B cell (primary cell): ENCODE measurements at regions not wholly inside any gene's neighbourhood (a gene's known extent, or its start where the extent isn't known, plus 50 kb on each side); places are given as distances from the start of the nearest gene placed in this dataset.

Experiments used
- ATAC-seq: fragments of 200-7000 bp; cut with Tn5 transposase; one replicate; pipeline ENCODE4 v1.10.0; 2021; ENCODE audit warnings: low read depth, mild to moderate bottlenecking, moderate number of reproducible peaks, moderate library complexity
- CTCF ChIA-PET: fragments of 350-600 bp; sonication (Branson Sonifier 250); formaldehyde crosslinking; loops from one replicate; lab custom pipeline; 2021; ENCODE audit warnings: antibody characterized with exemption, inconsistent platforms; lab: Charles Lee
- POLR2A ChIA-PET: fragments of 350-600 bp; sonication (Branson Sonifier 250); formaldehyde crosslinking; loops from one replicate; lab custom pipeline; 2021; ENCODE audit warnings: antibody characterized with exemption; lab: Charles Lee
- DNase-seq: peaks from one replicate; pipeline ENCODE4 v3.0.0; 2013
- H2AFZ ChIP-seq: 2 replicates; pipeline ENCODE4 v1.6.1; 2012; ENCODE audit warnings: mild to moderate bottlenecking, low read depth, low read length; ENCODE audit not compliant: insufficient read depth, poor library complexity, severe bottlenecking
- H3K27ac ChIP-seq, 2 donors: 1 replicate in 1 of 2; 2 replicates in 1 of 2; pipeline ENCODE4 v1.5.1; 2012 to 2013; ENCODE audit warnings: low read length in 2 of 2, mild to moderate bottlenecking in 2 of 2, moderate library complexity in 1 of 2
- H3K27me3 ChIP-seq, 4 experiments: fragments of 200-600 bp in 1 of 4; sonication (generic) in 1 of 4; replicated peaks in 1 of 4; 1 replicate in 2 of 4; 2 replicates in 2 of 4; pipeline versions ENCODE4 v1.6.1 to v1.7.0; 2013 to 2016; ENCODE audit warnings: low read length in 3 of 4, mild to moderate bottlenecking in 2 of 4, mixed read lengths in 1 of 4, moderate library complexity in 1 of 4; ENCODE audit not compliant: insufficient read depth in 4 of 4, control insufficient read depth in 3 of 4; ENCODE audit errors: control extremely low read depth in 1 of 4
- H3K36me3 ChIP-seq, 2 experiments: replicated peaks in 1 of 2; 1 replicate in 1 of 2; 2 replicates in 1 of 2; pipeline versions ENCODE4 v1.6.1 to v1.7.1; 2013; ENCODE audit warnings: low read length in 1 of 2; ENCODE audit not compliant: insufficient read depth in 2 of 2, control insufficient read depth in 1 of 2; ENCODE audit errors: control extremely low read depth in 1 of 2, extremely low read depth in 1 of 2
- H3K4me1 ChIP-seq, 2 donors: fragments of 200-600 bp in 1 of 2; sonication (generic) in 1 of 2; 1 replicate in 1 of 2; 2 replicates in 1 of 2; pipeline versions ENCODE4 v1.5.1 to v1.6.1; 2013 to 2017; ENCODE audit warnings: low read length in 2 of 2; ENCODE audit not compliant: control insufficient read depth in 2 of 2, insufficient read depth in 2 of 2
- H3K4me2 ChIP-seq: replicated peaks from 2 replicates; pipeline ENCODE3; 2012; ENCODE audit warnings: mild to moderate bottlenecking, low read depth, low read length; ENCODE audit not compliant: poor library complexity, severe bottlenecking
- H3K4me3 ChIP-seq, 5 experiments: fragments of 200-600 bp in 1 of 5; sonication (generic) in 1 of 5; 1 replicate in 3 of 5; 2 replicates in 2 of 5; pipeline versions ENCODE4 v1.5.1 to v1.7.0; 2011 to 2016; ENCODE audit warnings: low read length in 4 of 5, mild to moderate bottlenecking in 4 of 5, low read depth in 2 of 5, control low read depth in 1 of 5, moderate library complexity in 1 of 5; ENCODE audit not compliant: insufficient read depth in 1 of 5; ENCODE audit errors: control extremely low read depth in 1 of 5, extremely low read depth in 1 of 5
- H3K79me2 ChIP-seq: fragments of 200-600 bp; sonication (generic); one replicate; pipeline ENCODE4 v1.6.0; 2016; ENCODE audit warnings: low read length; ENCODE audit not compliant: control insufficient read depth, insufficient read depth
- H3K9ac ChIP-seq: fragments of 200-600 bp; sonication (generic); 2 replicates; pipeline ENCODE4 v1.6.1; 2017; ENCODE audit warnings: mild to moderate bottlenecking, low read length, moderate library complexity
- H3K9me3 ChIP-seq, 3 donors: one replicate each; pipeline versions ENCODE4 v1.6.1 to v1.7.1; 2013; ENCODE audit warnings: low read length in 2 of 3; ENCODE audit not compliant: control insufficient read depth in 2 of 3, insufficient read depth in 1 of 3; ENCODE audit errors: control extremely low read depth in 1 of 3
- H4K20me1 ChIP-seq: 2 replicates; pipeline ENCODE4 v1.6.0; 2012; ENCODE audit warnings: mild to moderate bottlenecking, low read length; ENCODE audit not compliant: insufficient read depth, control insufficient read depth, poor library complexity, severe bottlenecking
- H3K27ac Mint-ChIP-seq: one replicate; pipeline ENCODE4 v1.8.0; 2021; ENCODE audit warnings: mixed read lengths
- H3K27me3 Mint-ChIP-seq: one replicate; pipeline ENCODE4 v1.8.0; 2021; ENCODE audit warnings: mixed read lengths
- H3K4me1 Mint-ChIP-seq: one replicate; pipeline ENCODE4 v1.8.0; 2021; ENCODE audit warnings: mixed read lengths
- H3K4me3 Mint-ChIP-seq: one replicate; pipeline ENCODE4 v1.8.0; 2021; ENCODE audit warnings: mixed read lengths
- H3K9me3 Mint-ChIP-seq: one replicate; pipeline ENCODE4 v1.8.0; 2022; ENCODE audit warnings: mixed read lengths; ENCODE audit not compliant: insufficient read depth
- CTCF ChIP-seq: fragments of 200-600 bp; IDR thresholded peaks from one replicate; pipeline ENCODE4 v1.8.0; 2022; ENCODE audit warnings: antibody characterized with exemption, mild to moderate bottlenecking
- EZH2 ChIP-seq: IDR thresholded peaks from 2 replicates; pipeline ENCODE4 v1.6.1; 2012; ENCODE audit warnings: borderline replicate concordance, low read depth, mild to moderate bottlenecking, moderate library complexity, low read length; ENCODE audit not compliant: insufficient read depth, poor library complexity, severe bottlenecking
- WGBS: methylation state at CpG from one replicate; pipeline ENCODE4 v1.1.5; 2013; ENCODE audit warnings: missing lambda C conversion rate; ENCODE audit not compliant: insufficient coverage; 5-methylcytosine and 5-hydroxymethylcytosine counted together
- intact Hi-C: fragments of 100-400 bp; cut with micrococcal nuclease; formaldehyde crosslinking; loops from one replicate; pipeline ENCODE4 v1.10.0; 2022

- ChIA-PET CTCF (interaction anchor here (1.0 to 1.5 kb wide), 3 partner anchors 14 to 94 kb away, joined by 3 read pairs; no protein-coding TSS in a partner anchor), POLR2A (no interaction called here)
- H4K20me1 ChIP-seq: no peaks in the 10 kb centered on the region
- DNase-seq (no peak), ATAC-seq (no peak)
- 94% methylated on average over 19 of the region's 19 CpGs for WGBS
- H3K79me2 ChIP-seq: peaks cover 24% of the 10 kb centered on the region
- no peak overlapping the region for H3K4me3 ChIP-seq
- H3K4me3 Mint-ChIP-seq: no peak overlapping the region
- TF ChIP-seq CTCF (no peak), EZH2 (no peak)
- H3K9ac ChIP-seq: no peak overlapping the region
- intact Hi-C loops: no loop called here
- H3K4me1 Mint-ChIP-seq: peaks cover 10% of the 10 kb centered on the region
- H3K4me1 ChIP-seq: no peaks in the 10 kb centered on the region
- H3K4me2 ChIP-seq: no peak overlapping the region
- H3K9me3 ChIP-seq: peaks cover 0 to 8% (median 0%) of the 10 kb centered on the region in 3 donors
- H2AFZ ChIP-seq: no peak overlapping the region
- H3K27me3 Mint-ChIP-seq: no peaks in the 10 kb centered on the region
- H3K27ac ChIP-seq: no peak overlapping the region
- H3K9me3 Mint-ChIP-seq: no peaks in the 10 kb centered on the region
- H3K27me3 ChIP-seq: no peaks in the 10 kb centered on the region
- H3K36me3 ChIP-seq: no peaks in the 10 kb centered on the region
- no peak overlapping the region for H3K27ac Mint-ChIP-seq
These were observed 119.5 kb upstream of the VPREB1 start for GRCh38 chr22:22125028-22125578.

- TF ChIP-seq CTCF (no peak), EZH2 (no peak)
- H3K9me3 Mint-ChIP-seq: no peaks in the 10 kb centered on the region
- ChIA-PET CTCF (interaction anchor here (1.0 to 1.5 kb wide), 2 partner anchors 13 to 94 kb away, joined by 3 read pairs; no protein-coding TSS in a partner anchor), POLR2A (no interaction called here)
- H3K4me1 Mint-ChIP-seq: peaks cover 11% of the 10 kb centered on the region
- no peak for DNase-seq
- Histone ChIP-seq H3K4me2 (no peak overlapping the region), H3K36me3 (no peaks in the 10 kb centered on the region), H4K20me1 (no peaks in the 10 kb centered on the region), H3K9ac (no peak overlapping the region), H3K4me1 (peaks cover 0 to 2% of the 10 kb centered on the region in 2 donors), H3K27me3 (no peaks in the 10 kb centered on the region), H3K4me3 (no peak overlapping the region), H3K9me3 (peaks cover 0 to 8% (median 0%) of the 10 kb centered on the region in 3 donors), H3K79me2 (peaks cover 28% of the 10 kb centered on the region), H3K27ac (no peak overlapping the region), H2AFZ (no peak overlapping the region)
- no peaks in the 10 kb centered on the region for H3K27me3 Mint-ChIP-seq
- intact Hi-C loops: no loop called here
- no peak overlapping the region for H3K27ac Mint-ChIP-seq
- WGBS: 85% methylated on average over 9 of the region's 12 CpGs
- ATAC-seq: no peak
- H3K4me3 Mint-ChIP-seq: no peak overlapping the region
These were observed 120.2 kb upstream of the VPREB1 start for GRCh38 chr22:22124374-22124773.
